HG02623 (cell line): ENCODE measurements at regions not wholly inside any gene's neighbourhood (a gene's known extent, or its start where the extent isn't known, plus 50 kb on each side); places are given as distances from the start of the nearest gene placed in this dataset.

Experiments used
- ATAC-seq: cut with Tn5 transposase; IDR thresholded peaks from one replicate; pipeline ENCODE4 v1.9.1; 2021; ENCODE audit warnings: moderate library complexity; ENCODE audit not compliant: unreplicated experiment

- ATAC-seq: no peak
Measured at GRCh38 chr9:116094846-116095245, 58.7 kb upstream of the PAPPA start.

- no peak for ATAC-seq
Measured at GRCh38 chr9:116095403-116095802, 58.2 kb upstream of the PAPPA start.

- no peak for ATAC-seq
Measured at GRCh38 chr9:116096046-116096445, 57.5 kb upstream of the PAPPA start.

GRCh38 chr9:116096853-116097252 lies 56.7 kb upstream of the PAPPA start:
- no peak for ATAC-seq

- no peak for ATAC-seq
Measured at GRCh38 chr9:116098476-116098875, 55.1 kb upstream of the PAPPA start.

GRCh38 chr9:116099821-116100220 lies 53.8 kb upstream of the PAPPA start:
- no peak for ATAC-seq

GRCh38 chr9:116100711-116101121 lies 52.9 kb upstream of the PAPPA start:
- no peak for ATAC-seq

GRCh38 chr9:116101516-116101915 lies 52.1 kb upstream of the PAPPA start:
- ATAC-seq: no peak

- ATAC-seq: no peak
Measured at GRCh38 chr9:116102596-116102995, 51.0 kb upstream of the PAPPA start.
